Stimulated activated CD8-positive, alpha-beta memory T cell treated with anti-CD3 and anti-CD28 coated beads, Interleukin-12 subunit alpha, Interleukin-12 subunit beta, amount 100 ng/mL, for 24 hours (primary cell): ENCODE measurements at regions not wholly inside any gene's neighbourhood (a gene's known extent, or its start where the extent isn't known, plus 50 kb on each side); places are given as distances from the start of the nearest gene placed in this dataset.

Experiments
- DNase-seq: peaks from one replicate; pipeline ENCODE4 v3.0.0-alpha.2; 2020; ENCODE audit errors: extremely low read depth

DNA sequence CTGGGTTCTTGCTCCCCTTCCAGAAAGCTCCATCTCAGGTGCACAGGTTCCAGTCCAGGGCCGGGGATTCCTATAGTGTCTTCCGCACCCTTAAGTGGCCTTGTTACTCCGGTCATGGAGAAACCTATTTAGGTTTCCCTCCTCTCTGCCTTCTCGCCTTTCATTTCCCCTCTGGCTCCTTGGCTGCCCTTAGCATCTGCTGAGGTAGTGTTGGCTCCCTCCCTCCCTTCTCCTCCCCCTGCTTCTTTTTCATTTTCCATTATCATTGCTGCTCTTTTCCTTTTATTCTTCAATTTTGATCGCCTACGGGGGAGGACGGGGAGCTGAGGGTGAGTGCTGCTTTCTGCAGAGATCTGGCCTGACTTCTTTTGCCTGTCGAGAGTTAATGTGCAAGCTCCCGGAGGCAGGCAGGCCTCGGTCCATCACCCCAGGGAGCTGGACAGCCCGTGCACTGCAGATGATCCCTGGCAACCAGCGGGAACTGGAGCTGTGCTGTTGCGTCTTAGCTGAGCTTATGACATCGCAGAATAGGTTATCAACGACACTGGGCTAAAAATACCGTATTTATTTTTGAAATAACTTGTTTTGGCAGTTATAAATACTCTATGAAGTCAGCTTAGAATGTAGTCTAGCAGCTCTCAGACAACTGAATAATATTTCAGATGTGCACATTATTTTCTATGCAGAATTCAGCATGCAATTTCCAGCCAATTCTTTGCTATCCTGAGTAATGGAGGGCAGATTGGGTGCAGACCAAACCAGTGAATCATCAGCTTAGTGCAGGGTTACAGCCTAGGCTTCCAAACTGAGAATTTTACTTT is 141.9 kb downstream of the SLC4A3 start:
- no peak for DNase-seq

DNA sequence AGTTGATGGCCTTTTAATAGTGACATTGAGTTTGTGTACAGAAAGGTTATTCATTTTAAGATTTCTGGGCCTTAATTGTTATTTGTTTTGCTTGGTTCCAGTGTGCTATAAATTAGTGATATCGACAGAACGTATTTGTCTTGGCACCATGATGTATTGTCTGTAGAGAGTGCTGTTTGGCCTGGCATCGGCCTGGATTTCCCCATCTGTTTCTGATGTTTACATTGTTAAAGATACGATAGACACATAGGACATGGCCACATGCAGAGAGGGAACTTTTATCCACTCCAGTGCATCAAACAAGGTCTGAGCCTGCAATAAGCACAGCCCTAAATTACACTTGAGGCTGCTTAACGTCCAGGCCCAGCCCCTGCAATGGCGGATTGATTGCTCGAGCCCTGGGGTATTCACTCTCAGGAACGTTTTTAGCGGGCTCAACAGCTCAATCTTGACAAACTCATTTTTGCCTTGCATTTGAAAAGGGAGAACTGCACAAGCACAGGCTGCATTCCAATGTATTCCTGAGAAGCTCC is 144.7 kb downstream of the SLC4A3 start:
- no peak for DNase-seq

DNA sequence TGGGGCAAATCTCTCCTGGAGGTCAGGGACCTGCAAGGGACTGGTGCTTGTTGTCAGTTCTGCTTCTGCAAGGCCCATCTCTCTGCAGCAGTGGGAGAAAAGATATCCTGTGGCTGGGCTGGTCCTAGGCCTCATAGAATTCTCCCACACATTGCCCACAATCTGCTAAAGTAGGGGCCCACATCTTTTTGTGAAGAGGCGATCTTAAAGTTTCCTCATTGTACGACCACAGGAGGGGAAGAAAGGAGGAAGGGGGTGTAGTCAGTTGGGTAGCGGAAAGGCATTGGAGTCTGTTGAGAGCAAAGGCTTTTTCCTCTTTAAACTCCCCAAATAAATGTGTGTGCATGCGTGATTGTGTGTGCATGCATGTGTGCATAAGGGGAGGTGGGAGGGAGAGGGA is 145.3 kb downstream of the SLC4A3 start:
- DNase-seq, result no peak

DNA sequence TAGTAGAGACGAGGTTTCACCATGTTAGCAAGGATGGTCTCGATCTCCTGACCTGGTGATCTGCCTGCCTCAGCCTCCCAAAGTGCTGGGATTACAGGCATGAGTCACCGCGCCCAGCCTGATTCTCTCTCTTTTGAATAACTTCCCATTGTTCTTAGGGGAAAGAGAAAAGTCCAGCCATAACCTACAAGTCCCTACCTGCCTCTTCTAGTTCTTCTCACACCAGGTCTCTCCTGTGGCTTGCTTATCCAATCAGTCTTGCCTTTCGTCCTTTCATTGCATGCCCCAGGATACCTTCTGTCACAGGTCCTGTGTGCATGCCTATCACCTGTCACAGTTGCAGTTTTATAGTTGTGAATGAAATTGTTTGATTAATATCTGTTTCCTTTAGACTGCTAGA is 148.1 kb downstream of the SLC4A3 start:
- DNase-seq, result no peak

DNA sequence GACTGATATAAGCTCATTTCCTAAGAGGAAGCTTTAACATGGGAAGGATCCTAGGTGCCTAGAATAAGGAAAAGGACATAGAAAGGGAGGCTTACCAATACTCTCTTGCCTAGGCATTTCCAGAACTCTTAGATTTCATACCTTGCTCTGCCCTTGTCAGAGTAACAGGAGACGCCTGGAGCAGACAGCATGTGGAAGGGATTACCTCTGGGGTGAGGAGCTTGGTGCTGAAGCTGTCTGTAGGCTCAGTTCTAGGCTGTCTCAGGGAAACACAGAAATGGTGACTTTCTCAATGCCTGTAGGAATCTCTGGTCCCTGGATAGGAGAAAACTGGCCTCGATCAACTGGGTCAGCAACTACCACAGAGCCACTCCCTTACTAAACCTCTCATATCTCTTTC is 150.0 kb downstream of the SLC4A3 start:
- no peak for DNase-seq

DNA sequence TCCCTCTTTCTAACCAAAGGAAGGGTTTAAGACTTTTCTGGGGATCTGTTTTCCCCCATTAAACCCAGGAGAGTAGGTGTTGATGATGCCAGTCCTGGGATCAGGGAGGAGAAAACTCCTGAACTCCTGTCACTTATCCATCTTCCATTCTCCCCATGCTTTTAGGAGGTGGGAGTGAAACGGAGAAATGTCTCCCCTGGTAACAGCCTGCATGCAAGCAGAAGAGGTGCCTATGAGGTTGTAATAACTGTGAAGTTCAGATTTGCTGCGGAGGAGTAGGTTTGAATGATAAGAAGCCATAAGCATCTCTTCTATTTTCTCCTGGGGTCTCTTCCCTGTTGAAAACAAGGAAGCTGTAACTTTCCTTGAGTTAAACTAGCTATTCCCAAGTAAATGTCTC is 150.8 kb downstream of the SLC4A3 start:
- no peak for DNase-seq

DNA sequence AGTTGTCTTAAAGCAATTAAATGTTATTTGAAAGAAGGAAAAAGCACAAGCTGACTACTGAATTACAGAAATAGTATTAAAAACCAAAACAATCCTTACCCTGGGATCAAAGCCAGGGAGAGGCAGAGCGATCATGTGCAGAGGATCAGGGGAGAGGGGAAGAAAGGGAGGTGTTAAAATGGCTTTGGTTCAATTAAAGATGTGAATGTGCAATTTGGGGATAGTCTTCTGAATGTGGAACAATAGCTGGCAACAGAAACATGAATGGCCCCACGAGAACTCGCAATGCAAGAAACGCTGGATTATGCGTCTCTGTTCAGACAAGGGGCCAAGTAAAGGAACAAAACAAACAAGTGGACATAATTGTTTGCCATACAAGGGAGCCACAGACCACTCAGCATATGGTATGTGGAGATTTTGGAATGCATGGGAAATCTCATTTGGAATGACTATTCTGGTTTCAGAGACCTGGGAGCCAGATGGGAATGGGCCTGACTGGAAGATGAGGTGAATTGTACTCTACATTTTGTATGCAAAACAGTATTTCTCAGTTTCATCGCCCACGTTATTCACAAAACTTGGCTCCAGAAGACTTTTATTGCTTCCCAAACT is 155.4 kb downstream of the SLC4A3 start:
- DNase-seq, result no peak

DNA sequence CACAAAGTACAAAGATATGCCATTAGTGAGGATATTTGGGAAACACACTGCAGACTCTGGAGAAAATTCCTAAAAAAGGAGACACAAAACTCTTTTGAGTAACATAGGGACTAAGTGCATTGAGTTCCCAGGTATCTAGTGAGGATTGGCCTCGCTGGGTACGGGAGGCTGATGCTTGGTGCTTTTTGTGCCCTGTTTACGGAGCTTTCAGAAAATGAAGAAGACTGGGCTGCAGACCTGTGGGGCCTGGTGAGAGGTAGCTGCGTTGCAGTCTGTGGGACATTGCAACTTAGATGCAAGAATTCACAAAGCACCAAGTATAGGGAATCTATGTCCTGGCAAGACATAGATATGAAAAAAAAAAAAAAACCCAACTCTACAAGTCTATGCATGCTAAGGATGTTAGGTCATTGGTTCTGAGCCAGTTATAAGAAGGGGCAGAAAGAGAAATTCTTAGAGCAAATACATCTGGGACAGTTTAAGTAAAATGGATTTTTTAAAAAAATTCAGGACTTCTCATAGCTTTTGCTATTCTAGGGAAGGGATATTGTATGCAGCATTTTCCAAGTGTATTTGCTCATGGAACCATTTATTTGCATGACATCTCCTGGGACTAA is 156.0 kb downstream of the SLC4A3 start:
- no peak for DNase-seq

DNA sequence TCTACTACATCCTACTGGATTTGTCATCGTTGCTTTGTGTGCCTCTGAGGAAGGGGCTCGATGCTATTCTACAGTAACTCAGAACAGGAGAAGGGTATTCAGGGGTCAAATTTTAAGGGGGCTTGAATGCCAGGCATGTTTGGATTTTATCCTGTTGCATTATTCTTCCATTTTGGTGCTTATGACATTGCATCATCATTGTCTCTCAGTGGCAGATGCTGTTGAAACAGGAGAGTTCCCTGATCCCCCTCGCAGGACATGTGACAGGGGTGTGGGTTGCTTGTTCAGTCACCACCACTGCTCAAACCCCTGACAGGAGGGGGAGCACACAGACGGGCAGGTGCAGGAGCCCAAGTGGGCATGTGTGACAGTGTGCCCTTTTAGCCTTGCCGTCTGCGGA is 156.7 kb downstream of the SLC4A3 start:
- no peak for DNase-seq

DNA sequence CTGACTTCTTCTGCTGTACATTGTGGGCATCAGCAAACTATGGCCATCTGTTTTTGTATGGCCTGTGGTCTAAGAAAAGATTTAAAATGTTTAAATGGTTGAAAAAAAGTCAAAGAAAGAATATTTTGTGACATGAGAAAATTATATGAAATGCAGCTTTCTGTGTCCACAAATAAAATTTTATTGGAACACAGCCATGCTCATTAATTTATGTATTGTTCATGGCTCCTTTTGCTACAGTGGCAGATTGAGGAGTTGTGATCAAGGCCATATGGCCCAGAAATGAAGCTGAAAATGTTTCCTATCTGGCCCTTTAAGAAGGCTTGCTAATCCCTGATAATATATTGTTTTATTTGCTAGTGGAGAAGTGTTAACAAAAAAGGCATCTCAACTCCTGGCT is 162.0 kb downstream of the SLC4A3 start:
- no peak for DNase-seq

DNA sequence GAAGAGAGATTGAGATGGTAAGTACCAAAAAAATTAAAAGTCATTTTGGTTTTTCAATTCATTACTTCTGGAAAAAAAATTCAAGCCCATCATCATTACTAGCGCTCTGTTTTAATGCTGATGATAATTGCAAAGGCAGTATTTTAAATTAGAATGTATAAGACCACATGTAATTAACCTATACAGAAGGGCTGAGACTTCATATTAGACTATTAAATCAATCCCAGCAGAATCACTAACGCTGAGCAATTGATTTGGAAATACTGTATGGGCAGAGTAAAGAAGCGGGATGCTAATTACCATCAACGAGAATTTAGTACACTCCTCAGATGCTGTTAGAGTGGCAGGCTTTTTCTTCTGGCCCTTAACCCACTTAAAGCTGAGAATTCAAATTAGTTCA is 165.0 kb downstream of the SLC4A3 start:
- no peak for DNase-seq

DNA sequence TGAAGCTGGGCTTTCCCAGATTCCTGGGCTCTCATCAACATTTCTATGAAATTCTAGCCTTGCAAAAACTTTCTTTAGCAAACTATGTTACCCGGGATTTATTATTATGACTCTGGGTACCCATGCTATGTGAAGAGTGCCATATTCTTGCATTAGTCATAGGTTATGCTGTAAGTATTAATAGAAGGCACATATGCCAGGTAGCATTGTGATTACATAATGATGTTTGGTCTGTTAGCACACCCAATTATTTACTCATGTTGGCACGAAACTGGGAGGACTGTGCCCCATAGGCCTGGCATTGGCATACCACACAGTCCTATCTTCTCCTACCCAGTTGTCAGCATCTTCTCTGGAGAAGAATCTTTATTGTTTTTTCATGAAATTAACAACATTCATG is 171.0 kb downstream of the SLC4A3 start:
- no peak for DNase-seq

DNA sequence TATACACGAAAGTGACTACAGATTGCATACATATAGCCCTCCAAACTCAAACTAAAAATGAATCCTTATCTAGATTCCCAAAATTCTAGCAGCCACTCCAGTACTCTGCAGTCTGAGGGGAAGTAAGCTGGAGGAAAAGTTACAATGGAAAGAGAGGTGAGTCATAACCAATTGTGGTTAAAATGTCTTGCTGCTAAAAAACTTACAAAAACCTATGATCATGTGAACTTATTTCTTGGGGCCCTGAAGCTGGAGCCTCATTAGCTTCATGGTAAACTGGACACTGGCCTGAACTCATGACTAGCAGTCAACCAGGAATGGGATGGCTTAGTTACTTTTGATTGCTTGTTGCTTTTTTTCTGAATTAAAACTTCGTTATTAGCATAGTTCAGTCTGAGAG is 175.9 kb downstream of the SLC4A3 start:
- DNase-seq, result no peak

DNA sequence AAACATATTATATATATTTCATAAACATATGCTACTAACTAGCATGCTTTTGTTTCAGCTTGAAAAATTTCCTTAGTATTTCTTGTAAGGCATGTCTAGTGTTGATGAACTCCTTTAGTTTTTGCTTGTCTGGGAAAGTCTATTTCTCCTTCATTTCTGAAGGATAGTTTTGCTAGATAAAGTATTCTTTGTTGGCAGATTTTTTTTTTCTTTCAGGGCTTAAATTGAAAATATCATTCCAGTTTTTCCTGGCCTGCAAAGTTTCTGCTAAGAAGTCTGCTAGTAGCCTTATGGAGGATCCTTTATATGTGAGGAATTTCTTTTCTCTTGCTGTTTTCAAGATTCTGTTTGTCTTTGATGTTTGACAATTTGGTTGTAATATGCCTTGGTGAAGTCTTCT is 183.5 kb downstream of the SLC4A3 start:
- no peak for DNase-seq

DNA sequence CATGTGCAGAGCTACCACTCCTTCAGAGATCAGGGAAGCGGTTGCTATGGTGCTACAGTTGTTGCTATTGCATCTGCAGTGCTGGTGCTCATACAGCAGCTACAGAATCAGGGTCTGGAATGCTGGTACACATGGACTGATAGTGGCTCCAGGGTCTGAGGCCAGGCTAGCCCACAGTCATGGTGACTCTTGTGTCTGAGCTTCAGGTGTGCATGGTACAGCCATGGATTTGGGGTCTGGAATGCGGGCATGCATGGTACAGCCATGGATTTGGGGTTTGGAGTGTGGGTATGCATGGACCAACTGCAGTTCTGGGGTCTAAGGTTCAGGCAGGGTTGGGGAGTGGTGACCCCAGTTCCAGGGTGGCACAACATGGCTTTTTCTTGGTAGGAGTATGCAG is 185.2 kb downstream of the SLC4A3 start:
- no peak for DNase-seq

DNA sequence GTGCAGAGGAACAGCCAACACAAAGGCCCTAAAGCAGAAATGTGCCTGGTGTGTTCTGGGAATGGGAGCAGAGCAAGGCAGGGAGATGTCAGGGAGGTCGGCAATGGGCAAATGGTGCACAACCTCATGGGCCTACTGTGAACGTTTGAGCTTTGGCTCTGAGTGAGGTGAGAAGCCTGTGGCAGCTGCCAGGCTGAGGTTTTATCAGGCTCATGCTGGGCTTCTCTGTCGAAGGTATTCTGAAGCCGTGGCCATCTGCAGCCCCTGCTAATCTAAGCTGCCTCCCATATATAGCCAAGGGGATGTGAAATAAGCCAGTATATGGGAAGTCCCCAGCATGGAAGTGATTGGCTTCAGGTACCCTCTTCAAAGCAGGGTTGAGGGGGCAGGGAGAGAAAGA is 193.3 kb downstream of the SLC4A3 start:
- DNase-seq, result no peak

DNA sequence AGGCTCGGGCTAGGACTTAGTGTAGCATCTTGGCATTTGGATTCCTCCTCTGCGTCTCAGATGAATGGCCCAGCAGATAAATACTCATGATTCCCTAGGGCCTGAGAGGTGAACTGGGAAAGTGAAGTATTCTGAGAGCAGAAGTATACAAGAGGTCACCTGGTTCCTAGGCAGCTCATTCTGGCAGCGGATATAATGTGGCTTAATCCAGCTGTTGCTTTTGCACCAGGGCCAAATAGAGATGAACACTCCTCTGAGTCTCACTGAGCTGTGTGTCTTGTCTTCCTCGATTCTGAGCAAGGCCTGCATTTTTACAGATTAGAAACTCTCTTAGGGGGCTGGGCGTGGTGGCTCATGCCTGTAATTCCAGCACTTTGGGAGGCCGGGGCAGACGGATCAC is 196.1 kb downstream of the SLC4A3 start:
- no peak for DNase-seq

DNA sequence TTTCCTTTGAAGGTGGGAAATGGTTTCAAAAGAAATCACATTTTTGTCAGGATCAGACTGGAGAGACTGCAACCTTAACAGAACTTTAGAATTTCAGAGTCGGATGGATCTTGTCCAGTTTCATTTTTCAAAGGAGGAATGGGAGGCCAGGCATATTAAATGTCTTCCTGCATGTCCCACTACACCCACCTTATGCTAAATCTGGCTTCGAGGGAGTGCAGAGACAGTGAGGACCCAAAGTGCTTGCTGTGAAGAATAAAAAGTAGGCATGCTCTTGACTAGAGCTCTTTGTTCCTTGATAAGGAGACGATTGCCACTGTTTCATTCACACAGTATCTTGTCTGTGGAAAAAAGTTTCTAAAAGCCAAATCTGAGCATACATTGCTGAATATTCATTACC is 197.6 kb downstream of the SLC4A3 start:
- DNase-seq, result no peak

DNA sequence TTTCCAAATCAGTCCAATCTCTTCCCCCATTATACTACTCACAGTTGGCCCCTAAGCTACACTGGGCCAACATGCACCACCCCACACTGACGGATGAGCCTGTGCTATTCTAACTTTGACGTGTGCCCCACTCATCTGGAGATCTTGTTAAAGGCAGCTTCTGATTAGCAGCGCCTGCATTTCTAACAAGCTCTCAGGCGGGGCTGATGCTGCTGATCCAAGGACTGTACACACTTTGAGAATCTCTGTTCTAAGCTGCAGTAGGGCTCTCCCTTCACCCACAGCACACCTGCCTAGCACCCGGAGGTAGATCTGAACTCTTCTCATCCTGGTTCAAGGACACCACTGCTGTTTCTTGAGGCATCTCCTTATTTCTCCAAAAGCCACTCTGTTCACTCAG is 200.7 kb downstream of the SLC4A3 start:
- DNase-seq, result no peak

DNA sequence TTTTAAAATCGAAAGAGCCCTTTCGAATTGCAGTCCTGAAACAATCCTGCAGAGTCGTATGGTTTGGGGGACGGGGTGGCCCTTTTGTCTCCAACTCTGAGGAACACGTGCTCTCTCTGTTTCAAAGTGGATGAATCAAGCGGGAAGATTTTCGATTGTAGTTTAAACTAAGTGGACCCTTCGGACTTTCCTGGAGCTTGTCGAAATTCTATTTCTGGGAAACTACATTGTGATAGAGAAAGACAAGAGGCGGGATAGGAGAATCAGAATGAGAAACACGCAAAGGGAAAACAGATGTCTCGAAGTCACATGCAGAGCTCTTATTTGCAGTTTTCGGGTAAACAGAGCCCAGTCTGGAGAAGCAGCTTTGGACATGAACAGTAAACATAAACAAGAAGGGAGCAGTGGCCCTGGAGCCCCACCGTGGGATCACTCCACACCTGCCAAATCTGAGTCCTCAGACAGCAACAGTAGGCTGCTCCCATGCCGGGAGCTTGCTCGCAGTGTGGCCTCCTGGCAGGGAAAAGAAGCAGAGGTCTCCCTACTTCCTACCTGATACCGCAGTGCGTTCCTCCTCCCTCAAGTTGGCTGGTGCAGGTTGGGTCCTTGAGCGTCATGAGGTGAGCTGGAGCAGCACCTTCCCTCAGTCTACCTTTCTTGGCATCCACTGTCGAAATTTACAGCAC is 202.4 kb downstream of the SLC4A3 start:
- DNase-seq, result no peak

DNA sequence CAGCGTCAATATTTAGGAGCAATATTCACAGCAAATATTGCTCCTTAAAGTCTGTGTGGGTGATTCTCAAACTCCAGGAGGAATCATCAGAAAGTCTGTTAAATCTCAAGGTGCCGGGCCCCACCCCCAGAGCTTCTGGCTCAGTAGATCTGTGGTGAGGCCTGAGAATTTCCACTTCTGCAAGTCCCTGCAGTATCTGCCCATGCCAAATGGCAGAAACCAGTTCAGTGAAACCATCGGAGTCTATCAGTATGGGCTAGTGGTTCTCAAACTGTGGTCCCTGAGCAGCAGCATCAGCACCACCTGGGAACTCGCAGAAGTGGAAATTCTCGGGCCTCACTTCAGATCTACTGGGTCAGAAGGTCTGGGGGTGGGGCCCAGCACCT is 202.9 kb downstream of the SLC4A3 start:
- DNase-seq, result no peak

DNA sequence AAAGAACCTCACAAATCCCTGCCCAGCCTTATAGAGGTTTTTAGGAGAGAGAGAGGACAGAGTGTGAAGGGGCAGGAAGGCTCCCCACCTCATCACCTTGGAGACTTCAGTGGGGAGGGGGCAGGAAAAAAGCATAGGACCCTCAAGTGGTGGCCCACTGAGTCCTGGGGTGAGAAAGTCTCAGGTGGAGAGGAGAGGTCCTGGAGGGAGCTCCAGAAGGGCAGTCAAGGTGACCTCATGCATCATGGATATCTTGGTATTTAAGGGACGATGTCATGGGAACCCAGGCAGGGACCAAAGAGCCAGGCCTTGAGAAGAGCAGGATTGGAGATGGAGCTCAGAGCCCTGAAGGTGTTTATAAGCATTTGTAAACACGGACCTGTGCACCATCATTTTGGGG is 204.5 kb downstream of the SLC4A3 start:
- no peak for DNase-seq

DNA sequence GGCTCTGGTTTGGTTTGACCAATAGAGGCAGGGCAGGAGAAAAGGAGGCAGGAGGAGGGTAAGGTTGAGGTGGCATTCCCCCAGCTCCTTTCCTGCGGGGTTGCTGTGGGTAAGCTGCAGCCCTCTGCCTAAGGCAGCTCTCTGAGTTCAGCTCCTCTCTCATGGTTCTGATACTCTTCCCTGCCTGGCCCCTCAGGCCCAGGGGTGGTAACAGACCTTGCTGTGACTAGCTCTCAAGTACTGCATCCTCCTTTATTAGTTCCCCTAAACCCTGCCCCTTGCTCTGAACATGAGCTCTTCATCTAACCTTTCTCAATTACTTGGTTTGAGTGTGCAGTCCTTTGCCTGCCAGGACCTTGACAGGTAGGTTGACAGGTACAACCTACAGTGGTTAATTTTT is 205.5 kb downstream of the SLC4A3 start:
- no peak for DNase-seq
